Lower leg skin (tissue), 3 donors: ENCODE measurements at regions not wholly inside any gene's neighbourhood (a gene's known extent, or its start where the extent isn't known, plus 50 kb on each side); places are given as distances from the start of the nearest gene placed in this dataset.

Experiments
- CTCF ChIP-seq, 3 donors: fragments of 450-650 bp; IDR thresholded peaks; one replicate each; pipeline ENCODE4 v1.5.1; 2016; ENCODE audit warnings: antibody characterized with exemption in 3 of 3, mild to moderate bottlenecking in 3 of 3, moderate library complexity in 2 of 3
- POLR2A ChIP-seq, 2 donors: fragments of 450-650 bp; IDR thresholded peaks; one replicate each; pipeline ENCODE4 v1.6.1; 2016 to 2017; ENCODE audit warnings: antibody characterized with exemption in 2 of 2, mild to moderate bottlenecking in 1 of 2, moderate library complexity in 1 of 2

- no peak for TF ChIP-seq CTCF (IDR thresholded peaks at IDR 0.05)
- TF ChIP-seq POLR2A (IDR thresholded peaks at IDR 0.05): no peak
Measured at GRCh38 chr15:61318301-61318700, 89.2 kb upstream of the RORA start.
